Psoas muscle (tissue), 7 donors: ENCODE measurements at regions not wholly inside any gene's neighbourhood (a gene's known extent, or its start where the extent isn't known, plus 50 kb on each side); places are given as distances from the start of the nearest gene placed in this dataset.

Experiments used
- ATAC-seq, 4 donors: fragments of 200-7000 bp; cut with Tn5 transposase; one replicate each; pipeline ENCODE4 v1.9.1; 2020; ENCODE audit warnings: moderate library complexity in 3 of 4, mild to moderate bottlenecking in 2 of 4
- DNase-seq, 2 donors: peaks; one replicate each; pipeline ENCODE4 v3.0.0-alpha.2; 2020
- H3K27ac ChIP-seq: fragments of 200-600 bp; one replicate; pipeline ENCODE4 v1.8.0; 2022
- H3K27me3 ChIP-seq, 3 donors: fragments of 200-600 bp in 1 of 3; one replicate each; pipeline versions ENCODE4 v1.6.1 to v1.8.0; 2013 to 2022; ENCODE audit warnings: low read length in 2 of 3, mild to moderate bottlenecking in 2 of 3, moderate library complexity in 1 of 3; ENCODE audit not compliant: insufficient read depth in 3 of 3
- H3K36me3 ChIP-seq, 2 donors: fragments of 200-600 bp in 1 of 2; one replicate each; pipeline versions ENCODE4 v1.6.1 to v1.8.0; 2013 to 2022; ENCODE audit warnings: low read depth in 1 of 2, mild to moderate bottlenecking in 1 of 2, moderate library complexity in 1 of 2; ENCODE audit not compliant: insufficient read depth in 1 of 2
- H3K4me1 ChIP-seq: fragments of 200-600 bp; one replicate; pipeline ENCODE4 v1.8.0; 2022
- H3K4me3 ChIP-seq: fragments of 200-600 bp; one replicate; pipeline ENCODE4 v1.8.0; 2022; ENCODE audit warnings: mild to moderate bottlenecking
- H3K9me3 ChIP-seq: fragments of 200-600 bp; one replicate; pipeline ENCODE4 v1.8.0; 2022
- CTCF ChIP-seq: fragments of 200-600 bp; IDR thresholded peaks from one replicate; pipeline ENCODE4 v1.8.0; 2022; ENCODE audit warnings: antibody characterized with exemption
- WGBS, 3 donors: extraction: QIAGEN DNeasy Blood & Tissue Kit; methylation state at CpG; one replicate each; pipeline versions ENCODE4 v1.1.6 to v1.1.7; 2013; 5-methylcytosine and 5-hydroxymethylcytosine counted together
- intact Hi-C, 2 donors: fragments of 100-400 bp; cut with DNase I; formaldehyde crosslinking; loops; one replicate each; pipeline versions ENCODE4 v1.11.0 to v1.14.2; 2022
- donor health status: healthy with polysubstance abuse.
- donor health status: DM: no; HTN: no; CAD: no; lungs with moderate emphysema.
- donor health status: Bipolar disorder and iron deficiency.
- donor health status: healthy.
- donor health status: DM: yes; HTN: yes; CAD: no.
- donor health status: DM: no; HTN: no; CAD: no.
- donor health status: DM: yes; HTN: yes; CAD: no.

- no peaks in the 10 kb centered on the region for H3K27me3 ChIP-seq
- 74 to 76% (median 76%) methylated on average over 12 of the region's 12 CpGs for WGBS, 3 donors
- ATAC-seq (no peak), DNase-seq (no peak)
- no peak overlapping the region for H3K4me3 ChIP-seq
- TF ChIP-seq CTCF = no peak
- no peaks in the 10 kb centered on the region for H3K4me1 ChIP-seq
- H3K9me3 ChIP-seq = no peaks in the 10 kb centered on the region
- no peaks in the 10 kb centered on the region for H3K36me3 ChIP-seq
- intact Hi-C loops = no loop called here
- H3K27ac ChIP-seq = no peak overlapping the region
These were observed 95.2 kb upstream of the ZNF716 start for GRCh38 chr7:57354679-57355338.

- ATAC-seq = no peak
- no peak for TF ChIP-seq CTCF
- 86 to 94% (median 88%) methylated on average over 2 of the region's 2 CpGs for WGBS, 3 donors
- no peaks in the 10 kb centered on the region for H3K36me3 ChIP-seq
- H3K4me3 ChIP-seq = no peak overlapping the region
- no peaks in the 10 kb centered on the region for H3K9me3 ChIP-seq
- no peaks in the 10 kb centered on the region for H3K4me1 ChIP-seq
- intact Hi-C loops = loop anchor here in 1 of 2 donors (10.0 kb wide), 1 partner anchor 57 kb away; no protein-coding TSS in a partner anchor
- H3K27me3 ChIP-seq = no peaks in the 10 kb centered on the region
- DNase-seq = no peak
- no peak overlapping the region for H3K27ac ChIP-seq
These were observed 88.6 kb upstream of the ZNF716 start for GRCh38 chr7:57361406-57361805.

- Histone ChIP-seq H3K27ac (no peak overlapping the region), H3K9me3 (no peaks in the 10 kb centered on the region), H3K36me3 (no peaks in the 10 kb centered on the region), H3K27me3 (no peaks in the 10 kb centered on the region), H3K4me3 (no peak overlapping the region), H3K4me1 (no peaks in the 10 kb centered on the region)
- 71 to 76% (median 74%) methylated on average over 5 of the region's 5 CpGs for WGBS, 3 donors
- peak in 2 of 4 donors; percentile 36 to 37 for ATAC-seq
- DNase-seq = no peak
- intact Hi-C loops = loop anchor here in 1 of 2 donors (10.0 kb wide), 1 partner anchor 58 kb away; no protein-coding TSS in a partner anchor
- no peak for TF ChIP-seq CTCF
These were observed 87.1 kb upstream of the ZNF716 start for GRCh38 chr7:57362868-57363267.

GRCh38 chr7:57363321-57363720 lies 86.7 kb upstream of the ZNF716 start:
- Histone ChIP-seq H3K4me1 (no peaks in the 10 kb centered on the region), H3K36me3 (no peaks in the 10 kb centered on the region), H3K4me3 (no peak overlapping the region), H3K27ac (no peak overlapping the region), H3K27me3 (no peaks in the 10 kb centered on the region), H3K9me3 (no peaks in the 10 kb centered on the region)
- WGBS, 3 donors = 63 to 74% (median 73%) methylated on average over 8 of the region's 8 CpGs
- DNase-seq (no peak), ATAC-seq (no peak)
- no peak for TF ChIP-seq CTCF
- intact Hi-C loops = loop anchor here in 1 of 2 donors (10.0 kb wide), 1 partner anchor 59 kb away; no protein-coding TSS in a partner anchor
